B cell (primary cell): ENCODE measurements at regions not wholly inside any gene's neighbourhood (a gene's known extent, or its start where the extent isn't known, plus 50 kb on each side); places are given as distances from the start of the nearest gene placed in this dataset.
"Not testable (repeated sequence)": the region's sequence is repeated elsewhere in the genome, so short reads cannot be mapped to it uniquely, and the experiment has no call there.

ENCODE experiments used
- ATAC-seq: fragments of 200-7000 bp; cut with Tn5 transposase; one replicate; pipeline ENCODE4 v1.10.0; 2021; ENCODE audit warnings: low read depth, mild to moderate bottlenecking, moderate number of reproducible peaks, moderate library complexity
- CTCF ChIA-PET: fragments of 350-600 bp; sonication (Branson Sonifier 250); formaldehyde crosslinking; loops from one replicate; lab custom pipeline; 2021; ENCODE audit warnings: antibody characterized with exemption, inconsistent platforms; lab: Charles Lee
- POLR2A ChIA-PET: fragments of 350-600 bp; sonication (Branson Sonifier 250); formaldehyde crosslinking; loops from one replicate; lab custom pipeline; 2021; ENCODE audit warnings: antibody characterized with exemption; lab: Charles Lee
- DNase-seq: peaks from one replicate; pipeline ENCODE4 v3.0.0; 2013
- H2AFZ ChIP-seq: 2 replicates; pipeline ENCODE4 v1.6.1; 2012; ENCODE audit warnings: mild to moderate bottlenecking, low read depth, low read length; ENCODE audit not compliant: insufficient read depth, poor library complexity, severe bottlenecking
- H3K27ac ChIP-seq, 2 donors: 1 replicate in 1 of 2; 2 replicates in 1 of 2; pipeline ENCODE4 v1.5.1; 2012 to 2013; ENCODE audit warnings: low read length in 2 of 2, mild to moderate bottlenecking in 2 of 2, moderate library complexity in 1 of 2
- H3K27me3 ChIP-seq, 4 experiments: fragments of 200-600 bp in 1 of 4; sonication (generic) in 1 of 4; replicated peaks in 1 of 4; 1 replicate in 2 of 4; 2 replicates in 2 of 4; pipeline versions ENCODE4 v1.6.1 to v1.7.0; 2013 to 2016; ENCODE audit warnings: low read length in 3 of 4, mild to moderate bottlenecking in 2 of 4, mixed read lengths in 1 of 4, moderate library complexity in 1 of 4; ENCODE audit not compliant: insufficient read depth in 4 of 4, control insufficient read depth in 3 of 4; ENCODE audit errors: control extremely low read depth in 1 of 4
- H3K36me3 ChIP-seq, 2 experiments: replicated peaks in 1 of 2; 1 replicate in 1 of 2; 2 replicates in 1 of 2; pipeline versions ENCODE4 v1.6.1 to v1.7.1; 2013; ENCODE audit warnings: low read length in 1 of 2; ENCODE audit not compliant: insufficient read depth in 2 of 2, control insufficient read depth in 1 of 2; ENCODE audit errors: control extremely low read depth in 1 of 2, extremely low read depth in 1 of 2
- H3K4me1 ChIP-seq, 2 donors: fragments of 200-600 bp in 1 of 2; sonication (generic) in 1 of 2; 1 replicate in 1 of 2; 2 replicates in 1 of 2; pipeline versions ENCODE4 v1.5.1 to v1.6.1; 2013 to 2017; ENCODE audit warnings: low read length in 2 of 2; ENCODE audit not compliant: control insufficient read depth in 2 of 2, insufficient read depth in 2 of 2
- H3K4me2 ChIP-seq: replicated peaks from 2 replicates; pipeline ENCODE3; 2012; ENCODE audit warnings: mild to moderate bottlenecking, low read depth, low read length; ENCODE audit not compliant: poor library complexity, severe bottlenecking
- H3K4me3 ChIP-seq, 5 experiments: fragments of 200-600 bp in 1 of 5; sonication (generic) in 1 of 5; 1 replicate in 3 of 5; 2 replicates in 2 of 5; pipeline versions ENCODE4 v1.5.1 to v1.7.0; 2011 to 2016; ENCODE audit warnings: low read length in 4 of 5, mild to moderate bottlenecking in 4 of 5, low read depth in 2 of 5, control low read depth in 1 of 5, moderate library complexity in 1 of 5; ENCODE audit not compliant: insufficient read depth in 1 of 5; ENCODE audit errors: control extremely low read depth in 1 of 5, extremely low read depth in 1 of 5
- H3K79me2 ChIP-seq: fragments of 200-600 bp; sonication (generic); one replicate; pipeline ENCODE4 v1.6.0; 2016; ENCODE audit warnings: low read length; ENCODE audit not compliant: control insufficient read depth, insufficient read depth
- H3K9ac ChIP-seq: fragments of 200-600 bp; sonication (generic); 2 replicates; pipeline ENCODE4 v1.6.1; 2017; ENCODE audit warnings: mild to moderate bottlenecking, low read length, moderate library complexity
- H3K9me3 ChIP-seq, 3 donors: one replicate each; pipeline versions ENCODE4 v1.6.1 to v1.7.1; 2013; ENCODE audit warnings: low read length in 2 of 3; ENCODE audit not compliant: control insufficient read depth in 2 of 3, insufficient read depth in 1 of 3; ENCODE audit errors: control extremely low read depth in 1 of 3
- H4K20me1 ChIP-seq: 2 replicates; pipeline ENCODE4 v1.6.0; 2012; ENCODE audit warnings: mild to moderate bottlenecking, low read length; ENCODE audit not compliant: insufficient read depth, control insufficient read depth, poor library complexity, severe bottlenecking
- H3K27ac Mint-ChIP-seq: one replicate; pipeline ENCODE4 v1.8.0; 2021; ENCODE audit warnings: mixed read lengths
- H3K27me3 Mint-ChIP-seq: one replicate; pipeline ENCODE4 v1.8.0; 2021; ENCODE audit warnings: mixed read lengths
- H3K4me1 Mint-ChIP-seq: one replicate; pipeline ENCODE4 v1.8.0; 2021; ENCODE audit warnings: mixed read lengths
- H3K4me3 Mint-ChIP-seq: one replicate; pipeline ENCODE4 v1.8.0; 2021; ENCODE audit warnings: mixed read lengths
- H3K9me3 Mint-ChIP-seq: one replicate; pipeline ENCODE4 v1.8.0; 2022; ENCODE audit warnings: mixed read lengths; ENCODE audit not compliant: insufficient read depth
- CTCF ChIP-seq: fragments of 200-600 bp; IDR thresholded peaks from one replicate; pipeline ENCODE4 v1.8.0; 2022; ENCODE audit warnings: antibody characterized with exemption, mild to moderate bottlenecking
- EZH2 ChIP-seq: IDR thresholded peaks from 2 replicates; pipeline ENCODE4 v1.6.1; 2012; ENCODE audit warnings: borderline replicate concordance, low read depth, mild to moderate bottlenecking, moderate library complexity, low read length; ENCODE audit not compliant: insufficient read depth, poor library complexity, severe bottlenecking
- WGBS: methylation state at CpG from one replicate; pipeline ENCODE4 v1.1.5; 2013; ENCODE audit warnings: missing lambda C conversion rate; ENCODE audit not compliant: insufficient coverage; 5-methylcytosine and 5-hydroxymethylcytosine counted together
- intact Hi-C: fragments of 100-400 bp; cut with micrococcal nuclease; formaldehyde crosslinking; loops from one replicate; pipeline ENCODE4 v1.10.0; 2022

GRCh38 chr5:50921366-50922133 lies 255.1 kb downstream of the PARP8 start:
- Histone ChIP-seq H3K9me3 (peaks cover 0 to 27% (median 0%) of the 10 kb centered on the region in 3 donors), H4K20me1 (no peaks in the 10 kb centered on the region), H2AFZ (no peak overlapping the region), H3K79me2 (no peaks in the 10 kb centered on the region), H3K4me3 (no peak overlapping the region), H3K36me3 (no peaks in the 10 kb centered on the region), H3K27ac (no peak overlapping the region), H3K4me2 (no peak overlapping the region), H3K9ac (no peak overlapping the region), H3K4me1 (no peaks in the 10 kb centered on the region), H3K27me3 (peaks cover 0 to 6% (median 0%) of the 10 kb centered on the region in 4 experiments)
- ChIA-PET POLR2A (no interaction called here), CTCF (no interaction called here)
- intact Hi-C loops: no loop called here
- no peaks in the 10 kb centered on the region for H3K4me1 Mint-ChIP-seq
- WGBS: 95% methylated on average over 18 of the region's 20 CpGs
- peaks cover 2% of the 10 kb centered on the region for H3K9me3 Mint-ChIP-seq
- no peak for TF ChIP-seq EZH2
- no peak for TF ChIP-seq CTCF
- H3K27me3 Mint-ChIP-seq: peaks cover 14% of the 10 kb centered on the region
- no peak overlapping the region for H3K27ac Mint-ChIP-seq
- ATAC-seq (no peak), DNase-seq (no peak)
- no peak overlapping the region for H3K4me3 Mint-ChIP-seq

- H4K20me1 ChIP-seq, H3K9ac ChIP-seq, H2AFZ ChIP-seq, H3K9me3 Mint-ChIP-seq, H3K27ac ChIP-seq, CTCF ChIA-PET, H3K4me2 ChIP-seq, H3K4me3 Mint-ChIP-seq, POLR2A ChIA-PET, H3K4me3 ChIP-seq, H3K4me1 Mint-ChIP-seq, H3K36me3 ChIP-seq, H3K27me3 ChIP-seq, intact Hi-C loops, H3K27ac Mint-ChIP-seq, H3K4me1 ChIP-seq, H3K79me2 ChIP-seq: not testable (repeated sequence)
- WGBS: 85% methylated on average over 35 of the region's 37 CpGs
- H3K9me3 ChIP-seq: peaks cover 0 to 27% (median 0%) of the 10 kb centered on the region in 3 donors
- H3K27me3 Mint-ChIP-seq: peaks cover 14% of the 10 kb centered on the region
- DNase-seq: peak; percentile 9
- peak; percentile 47 for ATAC-seq
- TF ChIP-seq CTCF: peak; percentile 44
Measured at GRCh38 chr5:50922134-50922941, 255.9 kb downstream of the PARP8 start.
